H1 (cell line): ENCODE measurements at regions not wholly inside any gene's neighbourhood (a gene's known extent, or its start where the extent isn't known, plus 50 kb on each side); places are given as distances from the start of the nearest gene placed in this dataset.

ENCODE experiments used
- JUND ChIP-seq: IDR thresholded peaks from 2 replicates; pipeline ENCODE4 v1.6.1; 2011; ENCODE audit warnings: mild to moderate bottlenecking, improper control_type of control experiment, low read length
- TAF7 ChIP-seq: optimal IDR thresholded peaks from 2 replicates; pipeline ENCODE3; 2011; ENCODE audit warnings: low read depth, mild to moderate bottlenecking, inconsistent platforms, low read length, moderate library complexity, borderline replicate concordance

DNA sequence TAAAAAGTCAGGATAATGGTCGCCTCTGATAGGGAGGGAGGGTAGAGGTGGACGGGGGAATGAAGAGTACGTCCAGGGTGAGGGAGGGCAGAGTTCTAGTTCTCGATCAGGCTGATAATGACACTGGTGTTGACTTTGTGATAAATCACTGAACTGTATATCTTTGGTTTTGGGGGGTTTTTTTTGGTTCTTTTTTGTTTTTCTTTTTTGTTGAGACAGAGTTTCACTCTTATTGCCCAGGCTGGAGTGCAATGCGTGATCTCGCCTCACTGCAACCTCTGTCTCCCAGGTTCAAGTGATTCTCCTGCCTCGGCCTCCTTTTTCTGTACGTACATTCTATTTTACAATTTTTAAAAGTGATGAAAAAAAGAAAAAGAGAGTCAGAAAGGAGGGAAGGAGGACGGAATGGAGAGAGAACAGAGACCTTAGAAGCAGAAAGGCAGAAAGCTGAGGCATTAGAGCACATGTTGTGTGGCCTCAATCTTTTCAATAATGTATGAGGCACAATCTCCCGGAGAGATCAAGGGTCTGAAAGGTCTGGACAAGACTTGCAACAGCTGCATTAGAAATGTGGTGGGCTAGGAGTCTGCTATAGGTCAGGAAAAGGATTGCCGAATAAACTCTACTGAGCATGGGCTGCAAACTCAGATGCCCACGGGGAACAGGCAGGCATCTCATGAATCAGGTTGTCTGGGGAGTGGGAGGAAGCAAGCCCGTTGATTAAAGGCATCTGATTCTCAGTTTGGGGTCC lies 174.8 kb downstream of the TOMM20 start (continued):
- TF ChIP-seq TAF7: no peak
- no peak for TF ChIP-seq JUND
- TF ChIP-seq, all 59 proteins: peak for 0
